GM13977 (cell line): ENCODE measurements at regions not wholly inside any gene's neighbourhood (a gene's known extent, or its start where the extent isn't known, plus 50 kb on each side); places are given as distances from the start of the nearest gene placed in this dataset.

Source experiments
- DNase-seq: peaks from one replicate; pipeline ENCODE4 v3.0.0; 2012; ENCODE audit warnings: low spot score
- CTCF ChIP-seq: IDR thresholded peaks from 2 replicates; pipeline ENCODE4 v1.5.1; 2012; ENCODE audit warnings: mild to moderate bottlenecking, control low read depth; ENCODE audit not compliant: insufficient read depth; ENCODE audit errors: extremely low read depth, missing control alignments
- in situ Hi-C: fragments of 300-500 bp; cut with MboI; formaldehyde crosslinking; loops from one replicate; pipeline ENCODE4 v1.12.0; 2022; ENCODE audit warnings: low sequenced_read_pairs, low pct_unique_long_range_greater_than_20kb, mixed read lengths, inconsistent platforms; ENCODE audit not compliant: unreplicated experiment

GRCh38 chr4:19177616-19178015 is 1074.1 kb upstream of the SLIT2 start:
- no peak for DNase-seq
- in situ Hi-C loops = no loop called here
- TF ChIP-seq CTCF = no peak

- DNase-seq = no peak
- TF ChIP-seq CTCF = no peak
- in situ Hi-C loops = no loop called here
Observed at GRCh38 chr4:19171832-19172231, 1079.9 kb upstream of the SLIT2 start.

GRCh38 chr4:19167311-19167710 is 1084.4 kb upstream of the SLIT2 start:
- in situ Hi-C loops = no loop called here
- TF ChIP-seq CTCF = no peak
- DNase-seq = no peak

- DNase-seq = no peak
- TF ChIP-seq CTCF = peak; percentile 12
- in situ Hi-C loops = no loop called here
Observed at GRCh38 chr4:19164334-19164733, 1087.4 kb upstream of the SLIT2 start.

GRCh38 chr4:19159874-19160273 is 1091.8 kb upstream of the SLIT2 start:
- no peak for TF ChIP-seq CTCF
- no peak for DNase-seq
- in situ Hi-C loops = no loop called here

- no peak for TF ChIP-seq CTCF
- no peak for DNase-seq
- in situ Hi-C loops = no loop called here
Observed at GRCh38 chr4:19158107-19158809, 1093.4 kb upstream of the SLIT2 start.
